GM12891 (cell line): ENCODE measurements at regions not wholly inside any gene's neighbourhood (a gene's known extent, or its start where the extent isn't known, plus 50 kb on each side); places are given as distances from the start of the nearest gene placed in this dataset.

Experiments
- PAX5 ChIP-seq: IDR thresholded peaks from 2 replicates; pipeline ENCODE4 v1.6.1; 2011; ENCODE audit warnings: low read length, moderate library complexity, mild to moderate bottlenecking; ENCODE audit not compliant: insufficient read depth, severe bottlenecking
- POLR2A ChIP-seq: IDR thresholded peaks from 2 replicates; pipeline ENCODE4 v1.6.1; 2011; ENCODE audit warnings: low read depth, low read length, control low read depth
- POLR2AphosphoS5 ChIP-seq: IDR thresholded peaks from 2 replicates; pipeline ENCODE4 v1.6.1; 2011; ENCODE audit warnings: low read depth, low read length, control low read depth
- POU2F2 ChIP-seq: IDR thresholded peaks from 2 replicates; pipeline ENCODE4 v1.6.1; 2011; ENCODE audit warnings: low read depth, mild to moderate bottlenecking, control low read depth, low read length, moderate library complexity
- SPI1 ChIP-seq: IDR thresholded peaks from 2 replicates; pipeline ENCODE4 v1.6.1; 2011; ENCODE audit warnings: low read depth, low read length, control low read depth
- TAF1 ChIP-seq: IDR thresholded peaks from 2 replicates; pipeline ENCODE4 v1.6.1; 2011; ENCODE audit warnings: low read depth, low read length, control low read depth

- no peak for TF ChIP-seq POLR2A
- no peak for TF ChIP-seq POLR2AphosphoS5
- no peak for TF ChIP-seq TAF1
- no peak for TF ChIP-seq POU2F2
- TF ChIP-seq SPI1: no peak
- no peak for TF ChIP-seq PAX5
Measured at GRCh38 chr10:124225029-124225466, 131.7 kb upstream of the CHST15 start.
